HG02943 (cell line): ENCODE measurements at regions not wholly inside any gene's neighbourhood (a gene's known extent, or its start where the extent isn't known, plus 50 kb on each side); places are given as distances from the start of the nearest gene placed in this dataset.
"Not testable (repeated sequence)": the region's sequence is repeated elsewhere in the genome, so short reads cannot be mapped to it uniquely, and the experiment has no call there.

Source experiments
- ATAC-seq: cut with Tn5 transposase; IDR thresholded peaks from one replicate; pipeline ENCODE4 v1.9.1; 2021; ENCODE audit warnings: mild to moderate bottlenecking, low read depth, moderate library complexity; ENCODE audit not compliant: unreplicated experiment

DNA sequence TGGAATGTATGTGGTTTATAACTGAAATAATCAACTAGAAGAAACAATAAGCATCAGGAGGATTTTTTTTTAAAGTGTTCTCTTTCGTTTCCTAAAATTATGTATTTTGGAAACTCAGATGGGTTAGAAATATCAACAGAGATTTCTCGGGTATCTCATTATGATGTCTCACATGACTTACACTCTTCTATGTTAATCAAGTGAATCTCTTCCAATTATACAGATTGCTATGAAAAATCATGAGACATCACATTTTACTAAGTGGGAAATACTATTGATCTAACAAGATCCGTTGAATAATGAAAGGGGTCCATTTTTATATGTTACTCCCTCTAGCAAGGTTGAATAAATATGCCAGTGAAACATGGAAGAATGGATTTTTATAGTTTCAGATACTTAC is 54.7 kb upstream of the NRIP1 start:
- no peak for ATAC-seq

GRCh38 chr21:15121097-15121654 is 56.4 kb upstream of the NRIP1 start:
- ATAC-seq: no peak

- ATAC-seq: no peak
These were observed 56.9 kb upstream of the NRIP1 start for GRCh38 chr21:15121655-15122120.

GRCh38 chr21:15122241-15122640 is 57.4 kb upstream of the NRIP1 start:
- ATAC-seq: no peak

DNA sequence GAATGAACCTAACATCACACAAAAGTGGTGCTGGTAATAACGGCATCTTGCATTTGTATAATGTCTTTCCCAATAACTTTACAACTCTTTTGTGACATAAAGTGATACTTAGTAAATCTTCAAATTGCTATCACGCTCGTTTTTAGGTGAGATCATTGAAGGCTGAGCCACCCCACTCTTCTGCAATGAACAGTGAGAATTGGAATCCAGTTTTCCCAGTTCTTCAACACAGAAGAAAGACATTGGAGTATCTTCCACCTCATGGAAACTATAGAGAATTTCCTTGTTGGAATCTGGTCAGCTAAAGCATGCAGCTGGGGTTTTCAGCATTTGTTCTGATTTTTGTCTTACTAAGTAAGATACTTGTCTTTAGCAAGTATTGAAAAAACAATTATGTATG is 59.9 kb upstream of the NRIP1 start:
- ATAC-seq: no peak

DNA sequence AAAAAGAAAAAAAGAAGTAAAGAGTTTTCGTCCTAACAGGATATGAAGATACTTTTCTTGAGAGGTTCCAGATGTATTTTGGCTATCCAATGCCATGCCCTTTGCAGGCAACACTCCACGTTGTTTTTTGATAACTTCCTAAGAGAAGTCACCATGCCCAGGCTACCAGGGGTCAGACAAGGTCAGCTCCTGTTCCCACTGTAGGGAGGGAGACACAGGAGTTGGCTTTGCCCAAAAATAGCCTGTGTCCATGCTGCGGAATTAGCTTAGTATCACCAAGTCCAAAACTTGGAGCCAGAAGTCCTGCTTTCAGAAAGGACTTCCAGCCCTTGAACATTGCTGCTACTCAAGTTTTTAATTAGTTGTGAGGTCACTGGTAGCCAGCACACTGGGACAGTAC is 62.1 kb upstream of the NRIP1 start:
- no peak for ATAC-seq

DNA sequence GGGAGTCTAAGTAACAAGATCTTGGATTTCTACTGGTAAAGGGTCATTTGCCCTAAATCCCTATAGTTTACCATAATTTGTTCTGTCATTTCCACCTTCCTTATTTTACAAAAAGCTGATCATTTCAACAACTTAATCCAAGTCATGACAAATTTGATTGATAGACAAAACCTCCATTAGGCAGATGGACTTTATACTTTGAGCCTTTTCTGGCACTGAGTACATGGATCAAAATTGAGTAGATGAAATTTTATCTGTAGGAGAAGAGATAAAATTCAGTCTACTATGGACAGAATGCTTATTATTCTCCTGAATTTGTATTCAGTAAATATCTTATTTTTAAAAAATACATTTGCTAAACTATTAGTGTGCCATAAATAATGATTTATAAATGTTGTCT is 62.6 kb upstream of the NRIP1 start:
- ATAC-seq: no peak

DNA sequence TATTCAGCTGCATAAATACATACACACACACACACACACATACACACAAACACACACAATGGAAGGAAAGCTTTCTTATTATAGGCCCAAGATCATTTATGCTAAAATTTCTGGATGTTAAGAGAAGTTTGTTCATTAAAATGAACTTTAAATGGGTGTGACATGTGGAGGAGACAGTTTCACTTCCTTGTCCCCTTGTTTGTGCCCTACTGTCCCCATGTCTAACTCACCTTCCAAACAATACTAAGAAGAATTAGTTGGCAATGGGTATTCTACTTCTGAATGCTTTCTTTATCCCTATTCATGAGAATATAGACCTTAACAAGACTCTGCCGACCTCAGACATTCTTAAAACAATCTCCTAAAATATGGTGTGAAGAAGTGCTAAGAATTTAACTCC is 63.5 kb upstream of the NRIP1 start:
- ATAC-seq: no peak

- ATAC-seq: not testable (repeated sequence)
These were observed 63.9 kb upstream of the NRIP1 start for GRCh38 chr21:15128714-15129113.

DNA sequence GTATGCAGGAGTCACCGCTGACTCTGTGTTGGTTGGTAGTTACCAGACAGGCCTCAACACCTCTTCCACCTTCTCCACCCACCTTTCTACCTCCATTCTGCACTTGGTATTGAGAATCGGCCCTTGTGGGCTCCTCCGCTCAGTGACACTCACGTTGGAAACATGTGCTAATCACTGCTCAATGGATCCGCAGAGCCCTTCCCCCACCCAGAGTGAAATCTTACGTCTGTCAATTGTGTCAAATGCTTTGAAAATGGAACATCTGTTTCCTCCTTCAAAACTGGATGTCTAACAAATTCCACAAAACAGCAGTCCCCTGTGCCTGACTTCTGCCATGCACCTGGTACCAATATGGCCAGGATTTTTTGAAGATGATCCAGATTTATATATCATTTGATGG is 65.5 kb upstream of the NRIP1 start:
- no peak for ATAC-seq

DNA sequence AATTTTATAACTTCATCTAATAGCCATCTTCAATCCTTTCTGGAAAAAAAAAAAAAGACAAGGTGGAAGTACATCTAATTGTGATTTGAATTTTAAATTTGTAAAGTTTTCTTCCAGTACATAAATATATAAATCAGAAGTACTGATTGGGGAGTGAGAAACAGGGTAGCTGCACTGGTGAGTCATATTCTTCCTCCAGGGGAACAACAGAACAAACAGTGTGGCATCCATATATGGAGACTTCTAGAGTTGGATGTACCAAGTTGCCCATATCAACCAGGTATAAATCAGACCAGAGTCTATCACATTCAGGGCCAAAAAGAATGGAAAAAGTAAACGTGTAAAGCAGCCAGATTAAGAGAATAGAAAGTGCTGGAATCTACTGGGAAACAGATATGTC is 66.0 kb upstream of the NRIP1 start:
- ATAC-seq: no peak

DNA sequence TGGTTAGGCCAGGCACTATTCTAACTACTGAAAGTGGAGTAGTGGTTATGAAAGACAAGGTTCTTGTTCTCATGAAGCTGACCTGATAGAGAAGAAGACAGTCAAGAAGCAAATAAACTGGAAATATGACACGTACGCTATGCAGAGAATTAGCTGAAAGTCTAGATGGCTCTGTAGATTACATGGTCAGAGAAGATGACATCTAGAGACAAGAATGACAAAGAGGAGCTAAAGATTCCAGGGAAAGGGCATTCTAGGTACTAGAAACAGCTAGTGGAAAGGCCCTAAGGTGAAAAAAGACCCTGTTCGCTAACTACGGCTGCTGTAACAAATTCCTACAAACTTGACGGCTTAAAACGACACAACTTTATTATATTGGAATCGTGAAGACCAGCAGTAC is 68.0 kb upstream of the NRIP1 start:
- ATAC-seq: no peak

DNA sequence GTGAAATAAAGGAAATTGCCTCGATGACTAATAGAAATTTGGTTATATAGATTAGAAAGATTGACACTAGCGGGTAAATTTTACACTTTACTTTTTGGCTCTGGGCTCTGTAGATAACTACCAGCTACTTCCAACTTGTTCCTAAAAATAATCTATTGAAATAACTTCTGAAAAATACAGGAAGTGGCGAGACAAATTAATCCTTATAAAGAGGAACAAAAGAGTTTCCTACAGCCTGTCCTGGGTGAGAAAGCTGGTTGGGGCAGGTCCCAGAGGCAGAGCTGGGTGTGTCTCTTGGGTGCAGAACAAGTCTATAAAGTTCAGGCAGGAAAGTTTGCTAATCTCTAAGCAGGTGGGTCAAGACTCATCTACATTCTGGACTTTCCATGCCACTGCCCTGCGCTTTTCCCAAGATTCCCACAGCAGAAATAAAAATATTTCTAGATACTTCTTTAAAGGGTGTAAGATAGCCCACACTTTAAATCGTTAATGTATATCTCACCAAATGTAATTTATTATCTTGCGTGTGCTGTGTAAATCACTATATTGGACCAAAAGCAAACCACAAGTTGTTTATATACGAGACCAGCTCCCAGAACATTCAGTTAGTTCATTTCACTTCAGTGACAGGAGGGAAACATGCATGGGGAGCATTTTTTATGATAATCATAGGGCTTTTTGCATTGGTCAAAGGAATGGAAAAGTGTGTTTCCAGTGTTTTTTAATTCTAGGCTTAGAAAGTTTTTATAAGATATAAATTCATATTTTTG is 70.1 kb upstream of the NRIP1 start:
- no peak for ATAC-seq

- ATAC-seq: no peak
These were observed 71.2 kb upstream of the NRIP1 start for GRCh38 chr21:15135867-15136629.

DNA sequence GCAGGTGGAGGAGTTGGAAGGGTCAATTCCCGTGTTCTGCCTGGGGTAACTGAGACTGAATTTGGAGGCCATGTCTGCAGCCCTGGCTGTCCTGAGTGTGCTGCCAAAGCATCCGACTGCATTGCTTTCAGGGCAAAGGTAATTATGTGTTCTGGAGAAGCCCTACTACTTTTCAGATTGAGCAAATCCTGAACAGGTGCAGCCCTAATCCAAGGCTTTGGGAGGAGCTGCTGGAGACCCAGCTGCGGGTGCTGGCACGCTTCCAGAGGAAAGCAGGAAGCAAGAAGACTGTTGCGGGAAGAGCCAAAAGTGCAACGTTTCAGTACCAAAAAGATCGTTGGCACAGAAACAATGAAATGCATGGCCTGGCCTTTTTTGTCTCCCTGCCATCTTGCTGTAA is 73.7 kb upstream of the NRIP1 start:
- ATAC-seq: no peak

DNA sequence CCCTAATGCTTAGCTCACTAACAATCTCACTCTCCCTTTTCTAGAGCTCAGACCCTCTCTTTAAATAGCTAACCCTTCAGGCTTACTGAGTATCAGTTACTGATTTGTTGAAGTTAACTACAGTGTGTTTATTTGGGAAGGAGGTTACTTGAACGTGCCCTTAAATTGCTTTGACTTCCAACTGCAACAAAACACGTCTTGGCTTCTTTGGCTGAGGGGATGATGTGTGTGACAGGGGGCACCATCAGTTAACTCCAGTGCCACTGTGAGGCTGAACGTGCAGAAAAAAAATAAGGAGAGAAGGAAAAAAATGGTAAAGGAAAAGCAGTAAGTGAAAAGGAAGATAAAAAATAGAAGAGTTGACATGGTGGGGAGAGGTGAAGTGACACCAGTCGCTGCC is 75.1 kb upstream of the NRIP1 start:
- no peak for ATAC-seq

DNA sequence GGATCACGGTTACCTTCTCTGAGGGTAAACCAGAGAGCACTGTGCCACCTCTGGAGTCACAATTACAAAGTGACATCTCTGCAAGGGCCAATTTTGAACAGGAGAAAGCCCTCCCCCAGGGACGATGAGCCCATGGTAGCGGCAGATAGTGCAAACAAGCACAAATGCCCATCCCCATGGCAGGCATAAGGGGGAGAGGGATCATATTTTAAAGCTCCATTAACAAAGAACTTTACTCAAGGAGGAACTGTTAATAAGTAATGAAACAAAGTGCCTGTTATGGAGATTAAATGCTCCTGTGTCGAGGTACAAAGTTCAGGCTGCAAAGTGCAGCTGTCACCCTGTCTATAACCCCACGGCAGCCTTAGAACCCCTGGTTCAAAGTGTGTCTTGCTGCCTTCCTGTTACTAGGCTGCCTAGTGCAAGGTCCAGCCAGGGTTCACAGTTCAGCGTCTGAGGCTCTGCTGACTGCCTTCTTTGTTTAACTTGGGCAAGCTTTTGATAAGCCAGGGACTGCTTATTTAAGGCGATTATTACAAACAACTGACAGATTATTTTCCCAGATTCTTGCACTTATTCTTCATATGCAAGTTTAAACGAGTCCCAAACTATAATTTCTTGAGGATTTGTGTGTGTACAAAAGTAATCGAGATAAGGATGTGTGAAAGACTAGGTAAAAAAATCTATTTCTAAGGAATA is 75.7 kb upstream of the NRIP1 start:
- ATAC-seq: peak; percentile 73

DNA sequence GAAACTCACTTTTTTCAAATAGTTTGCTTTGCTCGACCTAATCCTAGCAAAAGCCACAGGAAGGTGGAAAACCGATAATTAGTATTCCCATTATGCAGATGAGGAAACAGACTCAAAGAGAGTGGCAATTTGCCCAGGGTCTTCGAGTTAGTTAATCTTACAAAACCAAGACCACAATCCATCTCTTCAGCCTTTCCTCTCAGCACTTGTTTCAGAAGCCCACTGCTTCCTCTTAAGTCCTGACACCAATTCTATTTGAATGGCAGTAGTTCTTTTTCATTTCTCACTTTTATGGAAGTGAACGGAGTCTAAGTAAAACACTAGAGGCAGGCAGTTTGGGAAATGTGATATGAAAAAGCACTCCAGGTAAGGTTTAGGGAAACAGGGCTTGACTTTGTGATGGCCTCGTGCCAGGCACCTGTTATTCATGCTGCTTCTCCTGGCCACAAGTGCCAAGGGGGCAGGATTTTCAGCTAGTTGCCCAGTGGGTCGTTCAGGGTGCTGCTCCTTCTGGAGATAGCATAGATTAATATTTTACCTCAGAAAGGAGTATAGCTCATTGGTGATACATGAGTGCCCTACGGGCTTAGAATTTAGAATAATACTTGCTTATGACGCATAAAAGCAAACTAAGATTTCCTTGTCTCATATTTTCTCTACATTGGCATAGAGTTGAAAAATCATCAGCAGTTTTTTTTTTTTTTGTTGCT is 76.6 kb upstream of the NRIP1 start:
- no peak for ATAC-seq

GRCh38 chr21:15144026-15144425 is 79.2 kb upstream of the NRIP1 start:
- ATAC-seq: no peak

- ATAC-seq: no peak
These were observed 83.6 kb upstream of the NRIP1 start for GRCh38 chr21:15148437-15148836.
